ENCODE measurements at regions not wholly inside any gene's neighbourhood (a gene's known extent, or its start where the extent isn't known, plus 50 kb on each side); places are given as distances from the start of the nearest gene placed in this dataset.

- TF ChIP-seq, protein P1, sequence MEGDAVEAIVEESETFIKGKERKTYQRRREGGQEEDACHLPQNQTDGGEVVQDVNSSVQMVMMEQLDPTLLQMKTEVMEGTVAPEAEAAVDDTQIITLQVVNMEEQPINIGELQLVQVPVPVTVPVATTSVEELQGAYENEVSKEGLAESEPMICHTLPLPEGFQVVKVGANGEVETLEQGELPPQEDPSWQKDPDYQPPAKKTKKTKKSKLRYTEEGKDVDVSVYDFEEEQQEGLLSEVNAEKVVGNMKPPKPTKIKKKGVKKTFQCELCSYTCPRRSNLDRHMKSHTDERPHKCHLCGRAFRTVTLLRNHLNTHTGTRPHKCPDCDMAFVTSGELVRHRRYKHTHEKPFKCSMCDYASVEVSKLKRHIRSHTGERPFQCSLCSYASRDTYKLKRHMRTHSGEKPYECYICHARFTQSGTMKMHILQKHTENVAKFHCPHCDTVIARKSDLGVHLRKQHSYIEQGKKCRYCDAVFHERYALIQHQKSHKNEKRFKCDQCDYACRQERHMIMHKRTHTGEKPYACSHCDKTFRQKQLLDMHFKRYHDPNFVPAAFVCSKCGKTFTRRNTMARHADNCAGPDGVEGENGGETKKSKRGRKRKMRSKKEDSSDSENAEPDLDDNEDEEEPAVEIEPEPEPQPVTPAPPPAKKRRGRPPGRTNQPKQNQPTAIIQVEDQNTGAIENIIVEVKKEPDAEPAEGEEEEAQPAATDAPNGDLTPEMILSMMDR (IDR thresholded peaks at IDR 0.05; ENCODE audit: low read depth, low read length), result no peak
- no peak for TF ChIP-seq EZH2phosphoT487 (IDR thresholded peaks at IDR 0.05; ENCODE audit: low read depth)
Measured at GRCh38 chr10:64508029-64508661, 986.9 kb downstream of the REEP3 start.
